PC-9 (cell line): ENCODE measurements at regions not wholly inside any gene's neighbourhood (a gene's known extent, or its start where the extent isn't known, plus 50 kb on each side); places are given as distances from the start of the nearest gene placed in this dataset.

Source experiments
- CTCF ChIP-seq: fragments of 200-600 bp; sonication (generic); conservative IDR thresholded peaks from 2 replicates; pipeline ENCODE4 v1.6.1; 2017; ENCODE audit warnings: mixed run types, antibody characterized with exemption, mild to moderate bottlenecking, moderate library complexity
- EZH2 ChIP-seq: fragments of 200-600 bp; sonication (generic); IDR thresholded peaks from 2 replicates; pipeline ENCODE4 v1.8.0; 2017; ENCODE audit warnings: antibody characterized with exemption, low read depth

- TF ChIP-seq CTCF (no peak), EZH2 (no peak)
Measured at GRCh38 chr1:234927312-234927970, 201.2 kb downstream of the TOMM20 start.
